CD4-positive, alpha-beta T cell treated with Interleukin-21 for 1 hour (primary cell): ENCODE measurements at regions not wholly inside any gene's neighbourhood (a gene's known extent, or its start where the extent isn't known, plus 50 kb on each side); places are given as distances from the start of the nearest gene placed in this dataset.
"Not testable (repeated sequence)": the region's sequence is repeated elsewhere in the genome, so short reads cannot be mapped to it uniquely, and the experiment has no call there.

Experiments
- DNase-seq: peaks from one replicate; pipeline ENCODE4 v3.0.0-alpha.2; 2020

DNA sequence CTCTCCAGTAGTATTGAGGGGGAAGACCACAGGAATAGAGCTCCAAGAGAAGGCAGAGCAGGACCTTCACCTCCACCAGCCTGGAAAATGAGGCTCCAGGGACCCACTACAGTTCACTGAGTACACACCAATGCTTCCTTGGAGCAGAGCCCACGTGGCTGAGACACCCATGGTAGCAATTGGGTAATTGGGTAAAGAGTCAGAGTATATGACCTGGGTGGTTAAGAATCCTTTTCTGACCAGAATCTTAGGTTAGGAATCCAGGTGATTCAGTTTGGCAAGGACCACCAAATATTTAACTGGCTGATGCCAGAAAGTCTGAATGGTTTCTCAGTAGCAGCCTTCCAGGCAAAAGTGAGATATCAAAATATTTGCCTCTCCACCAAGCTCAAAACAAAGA, 107.7 kb downstream of the MDH1 start:
- DNase-seq = no peak

DNA sequence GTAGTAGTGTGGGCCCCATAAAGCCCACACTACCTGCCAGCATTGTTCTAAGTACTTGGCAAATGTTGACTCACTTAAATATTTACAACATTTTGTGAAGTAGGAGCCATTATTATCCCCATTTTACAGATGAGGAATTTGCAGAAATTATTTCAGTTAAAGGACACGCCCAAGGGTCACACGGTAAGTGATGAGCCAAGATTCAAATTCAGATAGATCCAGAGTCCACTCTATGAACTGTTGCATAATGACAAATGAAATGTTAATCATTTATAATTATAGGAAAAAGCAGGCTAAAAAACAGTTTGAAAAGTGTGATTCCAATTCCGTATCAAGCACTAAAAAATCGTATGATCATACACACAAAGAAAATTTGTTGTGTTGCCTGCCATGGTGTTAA, 108.4 kb downstream of the MDH1 start:
- no peak for DNase-seq

DNA sequence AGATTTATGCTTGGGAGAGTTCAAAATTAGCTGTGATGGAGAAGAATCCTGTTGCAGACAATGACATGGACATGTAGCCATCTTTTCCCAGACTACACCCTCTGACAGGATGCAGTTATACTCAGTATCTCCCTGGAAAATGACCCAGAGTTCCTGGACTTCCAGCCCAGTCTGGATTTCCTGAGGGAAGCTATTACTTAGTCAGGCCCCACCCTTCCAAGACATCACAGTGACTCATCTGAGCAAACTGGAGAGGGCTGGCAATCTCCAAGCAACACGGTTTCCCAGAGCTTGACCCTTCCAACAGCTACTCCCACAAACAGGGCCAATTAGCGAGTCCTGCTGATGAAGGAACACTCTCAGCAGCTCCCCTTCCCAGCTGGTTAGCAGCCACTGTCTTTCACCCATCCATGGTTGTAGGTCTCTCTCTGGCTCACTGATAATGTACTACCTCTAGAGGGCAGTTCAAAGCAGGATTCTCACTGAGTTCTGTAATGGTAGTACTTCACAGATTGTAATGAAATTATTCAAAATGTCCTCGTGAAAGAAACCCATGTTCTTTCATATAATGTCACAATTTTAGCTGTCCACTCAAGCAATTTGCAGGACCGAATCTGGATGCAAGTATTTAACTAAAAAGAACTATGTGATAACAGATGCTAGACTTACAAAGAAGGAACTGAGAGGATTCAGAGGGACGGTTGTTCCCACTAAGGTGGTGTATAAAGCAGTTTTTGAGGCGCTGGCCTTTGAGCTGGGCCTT, 110.2 kb downstream of the MDH1 start:
- DNase-seq = peak; percentile 55

GRCh38 chr2:63699549-63699839, 110.7 kb downstream of the MDH1 start:
- no peak for DNase-seq

- no peak for DNase-seq
Measured at GRCh38 chr2:63700271-63700670, 111.5 kb downstream of the MDH1 start.

DNA sequence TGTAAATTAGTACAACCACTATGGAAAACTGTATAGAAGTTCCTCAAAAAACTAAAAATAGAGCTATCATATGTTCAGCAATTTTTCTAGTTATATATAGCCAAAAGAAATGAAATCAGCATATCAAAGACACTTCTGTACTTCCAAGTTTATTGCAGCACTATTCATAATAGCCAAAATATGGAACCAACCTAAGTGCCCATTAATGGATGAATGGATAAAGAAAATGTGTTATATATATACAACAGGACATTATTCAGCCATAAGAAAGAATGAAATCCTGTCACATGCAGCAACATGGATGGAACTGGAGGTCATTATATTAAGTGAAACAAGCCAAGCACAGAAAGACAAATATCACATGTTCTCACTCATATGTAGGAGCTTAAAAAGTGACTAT, 112.6 kb downstream of the MDH1 start:
- DNase-seq = no peak

- DNase-seq = not testable (repeated sequence)
Measured at GRCh38 chr2:63706084-63706483, 117.3 kb downstream of the MDH1 start.

GRCh38 chr2:63710732-63711131, 122.0 kb downstream of the MDH1 start:
- DNase-seq = no peak

GRCh38 chr2:63712748-63713147, 124.0 kb downstream of the MDH1 start:
- DNase-seq = no peak

GRCh38 chr2:63716146-63716545, 125.5 kb upstream of the UGP2 start:
- DNase-seq = no peak

DNA sequence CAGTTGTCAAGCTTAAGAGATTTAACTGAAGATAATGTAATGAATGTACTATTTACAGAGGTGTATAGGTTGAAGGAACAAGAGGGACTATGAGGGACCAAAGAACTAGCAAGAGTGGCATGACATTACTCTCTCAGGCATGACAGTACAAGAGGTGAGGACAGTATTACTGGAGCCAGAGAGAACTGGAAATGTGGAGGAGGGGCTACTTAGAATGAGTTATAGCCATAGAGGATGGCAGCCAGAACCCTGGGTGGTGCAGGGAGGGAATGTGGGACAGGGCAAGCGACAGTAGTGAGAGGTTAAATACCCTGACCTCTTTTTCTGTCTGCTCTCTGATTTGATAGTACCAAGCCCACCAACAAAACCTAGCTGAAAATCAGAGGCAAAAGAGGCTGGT, 122.6 kb upstream of the UGP2 start:
- DNase-seq = no peak

DNA sequence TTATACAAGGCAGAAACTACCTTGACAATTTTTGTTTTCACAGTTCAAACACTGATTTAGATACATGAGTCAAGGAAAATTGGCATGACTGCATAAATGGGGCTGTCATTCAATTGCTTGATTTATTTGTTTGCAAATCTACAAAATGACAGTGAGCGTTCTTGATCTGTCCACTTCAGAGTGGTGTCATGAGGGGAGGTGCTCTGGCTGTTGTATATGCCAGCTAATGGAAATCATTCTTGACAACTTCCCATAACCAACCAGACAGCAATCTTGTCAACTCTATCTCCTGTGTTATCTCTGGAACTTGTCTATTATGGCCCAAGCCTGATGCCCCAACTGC, 120.6 kb upstream of the UGP2 start:
- DNase-seq = no peak

DNA sequence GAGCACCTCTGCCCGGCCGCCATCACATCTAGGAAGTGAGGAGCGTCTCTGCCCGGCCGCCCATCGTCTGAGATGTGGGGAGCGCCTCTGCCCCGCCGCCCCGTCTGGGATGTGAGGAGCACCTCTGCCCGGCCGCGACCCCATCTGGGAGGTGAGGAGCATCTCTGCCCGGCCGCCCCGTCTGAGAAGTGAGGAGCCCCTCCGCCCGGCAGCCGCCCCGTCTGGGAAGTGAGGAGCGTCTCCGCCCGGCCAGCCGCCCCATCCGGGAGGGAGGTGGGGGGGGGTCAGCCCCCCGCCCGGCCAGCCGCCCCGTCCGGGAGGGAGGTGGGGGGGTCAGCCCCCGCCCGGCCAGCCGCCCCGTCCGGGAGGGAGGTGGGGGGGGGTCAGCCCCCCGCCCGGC, 119.4 kb upstream of the UGP2 start:
- not testable (repeated sequence) for DNase-seq

DNA sequence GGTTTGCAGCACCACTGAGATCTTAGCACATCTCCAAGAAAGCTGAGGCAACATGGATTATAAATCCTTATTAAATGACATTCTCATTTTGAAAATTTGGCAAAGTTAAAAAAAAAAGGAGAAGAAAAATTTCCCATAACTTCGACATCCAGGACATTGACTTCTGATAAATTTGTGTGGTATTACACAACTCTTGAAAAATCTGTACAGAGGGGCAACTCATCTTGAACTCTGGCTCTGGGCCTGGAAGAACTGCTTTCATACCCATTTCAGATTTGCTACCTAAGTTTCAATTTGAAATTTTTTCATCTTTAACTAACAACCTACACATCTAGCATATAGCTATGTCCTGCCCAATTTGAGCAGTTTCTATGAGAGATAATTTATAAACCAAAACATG, 118.0 kb upstream of the UGP2 start:
- DNase-seq = no peak

- DNase-seq = not testable (repeated sequence)
Measured at GRCh38 chr2:63725212-63725611, 116.5 kb upstream of the UGP2 start.

DNA sequence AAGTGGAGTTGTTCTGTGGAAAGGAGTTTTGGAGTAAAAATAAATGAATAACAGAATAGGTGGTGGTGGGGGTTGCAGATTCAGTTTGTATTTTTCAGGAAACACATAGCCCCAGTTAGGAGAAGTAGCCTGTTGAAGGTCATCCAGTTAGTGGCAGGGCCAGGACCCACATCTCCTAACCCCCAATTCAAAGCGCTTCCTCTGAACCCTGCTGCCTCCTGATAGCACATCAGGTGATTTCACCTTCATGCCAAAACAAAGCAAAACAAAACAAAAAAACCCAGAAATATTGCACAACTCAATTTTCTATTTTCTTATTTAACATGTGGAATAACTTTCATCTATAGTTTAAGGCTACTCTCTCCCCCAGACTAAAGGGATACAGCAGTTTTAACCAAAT, 112.3 kb upstream of the UGP2 start:
- DNase-seq = no peak

DNA sequence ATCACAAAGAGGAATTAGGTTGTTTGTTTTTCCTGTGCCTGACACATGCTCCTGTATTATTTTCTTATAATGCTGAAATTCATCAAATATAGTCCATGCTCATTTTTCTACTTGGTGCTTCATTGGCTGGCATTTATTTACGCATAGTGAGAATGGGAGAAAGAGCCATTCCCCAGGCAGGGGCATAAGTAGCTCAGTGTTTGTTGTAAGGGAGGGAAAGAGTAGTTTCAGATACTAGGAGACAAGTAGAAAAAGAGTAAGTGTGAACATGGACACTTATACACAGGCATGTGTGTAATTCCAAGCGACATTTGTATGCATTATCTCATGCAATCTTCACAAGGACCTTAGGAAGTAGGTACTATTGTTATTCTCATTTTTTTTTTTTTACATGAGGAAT, 111.9 kb upstream of the UGP2 start:
- DNase-seq = no peak

- no peak for DNase-seq
Measured at GRCh38 chr2:63734510-63734909, 107.2 kb upstream of the UGP2 start.

- no peak for DNase-seq
Measured at GRCh38 chr2:63735263-63735662, 106.4 kb upstream of the UGP2 start.

DNA sequence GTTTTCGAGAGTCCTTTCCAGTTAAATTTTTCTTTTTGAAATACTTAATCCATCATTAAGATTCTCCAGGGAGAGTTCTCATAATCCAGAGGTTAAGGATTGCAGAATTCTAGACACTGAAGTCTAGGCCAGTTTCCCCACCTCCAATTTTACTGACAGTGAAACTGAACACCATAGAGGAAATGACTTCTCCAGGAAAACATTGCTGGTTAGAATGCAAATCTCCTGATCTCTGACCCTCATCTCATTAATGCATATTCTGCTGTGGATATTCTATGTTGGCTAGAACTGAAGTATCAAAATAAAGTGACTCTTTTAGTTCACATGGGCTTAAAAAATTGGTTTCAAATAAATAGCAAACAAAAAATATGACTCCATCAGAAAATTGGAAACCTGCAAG, 105.8 kb upstream of the UGP2 start:
- DNase-seq = no peak

GRCh38 chr2:63736354-63736753, 105.3 kb upstream of the UGP2 start:
- DNase-seq = no peak

DNA sequence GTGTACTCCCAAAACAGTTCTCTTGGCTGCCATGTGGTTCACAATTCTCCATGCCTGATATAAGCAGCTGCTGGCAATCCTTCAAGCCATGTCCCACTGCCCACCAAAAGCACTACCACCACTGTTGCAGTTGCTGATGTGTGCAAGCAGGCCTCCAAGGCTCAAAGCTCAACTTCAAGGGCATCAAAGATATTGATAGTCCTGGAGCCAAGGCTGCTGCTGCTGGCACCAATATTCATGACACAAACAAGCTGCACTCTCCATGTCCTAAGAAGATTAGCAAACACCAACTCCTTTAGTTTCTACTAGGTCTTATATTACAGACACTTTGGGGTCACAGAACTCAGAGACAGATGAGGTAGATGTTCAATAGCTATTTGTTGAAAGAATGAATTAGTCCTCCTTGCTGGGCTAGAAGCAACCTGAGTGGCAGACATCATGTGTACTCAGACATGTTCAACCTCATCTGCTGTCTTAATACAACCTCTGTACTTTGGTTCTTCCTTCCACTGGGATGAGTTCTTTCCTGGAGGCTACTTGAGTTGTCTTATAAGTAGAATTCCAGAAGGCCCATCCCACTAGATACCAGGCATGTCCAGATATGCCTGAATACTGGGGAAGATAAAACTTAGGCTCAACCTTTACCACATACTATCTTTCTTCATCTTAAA, 104.5 kb upstream of the UGP2 start:
- no peak for DNase-seq

- DNase-seq = no peak
Measured at GRCh38 chr2:63738019-63738418, 103.7 kb upstream of the UGP2 start.

GRCh38 chr2:63739180-63739579, 102.5 kb upstream of the UGP2 start:
- DNase-seq = not testable (repeated sequence)

DNA sequence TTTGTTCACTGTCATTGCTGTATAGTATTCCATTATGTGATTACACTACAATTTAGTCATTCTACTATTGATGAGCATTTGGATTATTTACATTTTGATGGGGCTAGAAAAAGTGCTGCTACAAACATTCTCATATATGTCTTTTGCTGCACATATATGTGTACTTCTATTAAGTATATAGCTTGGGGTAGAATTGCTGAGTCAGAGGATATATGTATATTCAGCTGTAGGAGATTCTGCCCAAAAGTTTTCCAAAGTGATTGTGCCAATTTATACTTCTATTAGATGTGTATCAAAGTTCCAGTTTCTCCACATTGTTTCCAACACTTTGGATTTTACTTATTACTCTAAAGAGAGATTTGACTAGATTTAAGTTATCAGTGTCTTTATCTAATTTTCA, 101.7 kb upstream of the UGP2 start:
- DNase-seq = no peak
